GM19324 (cell line): ENCODE measurements at regions not wholly inside any gene's neighbourhood (a gene's known extent, or its start where the extent isn't known, plus 50 kb on each side); places are given as distances from the start of the nearest gene placed in this dataset.
"Not testable (repeated sequence)": the region's sequence is repeated elsewhere in the genome, so short reads cannot be mapped to it uniquely, and the experiment has no call there.

Source experiments
- ATAC-seq: cut with Tn5 transposase; IDR thresholded peaks from one replicate; pipeline ENCODE4 v1.9.1; 2021; ENCODE audit warnings: mild to moderate bottlenecking, moderate library complexity; ENCODE audit not compliant: unreplicated experiment, low FRiP score

DNA sequence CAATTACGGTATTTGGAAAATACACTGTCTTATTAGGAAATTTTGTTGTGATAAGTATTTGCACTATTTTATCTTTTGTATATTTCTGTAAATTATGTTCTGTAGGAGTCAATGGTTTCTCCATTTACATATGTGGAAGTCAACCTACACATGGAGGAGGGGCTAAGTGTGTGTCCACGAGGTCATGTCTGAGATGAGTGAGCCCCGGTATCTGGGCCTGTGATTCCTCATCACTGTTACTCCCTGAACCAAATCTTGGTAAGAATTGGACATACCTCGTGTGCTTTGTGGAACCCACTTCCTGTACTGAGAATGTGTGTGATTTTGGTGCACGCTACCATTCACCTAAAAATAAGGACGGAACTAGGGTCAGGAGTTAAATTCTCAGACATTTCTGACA is 1105.5 kb downstream of the TMEM121 start:
- ATAC-seq, result no peak

DNA sequence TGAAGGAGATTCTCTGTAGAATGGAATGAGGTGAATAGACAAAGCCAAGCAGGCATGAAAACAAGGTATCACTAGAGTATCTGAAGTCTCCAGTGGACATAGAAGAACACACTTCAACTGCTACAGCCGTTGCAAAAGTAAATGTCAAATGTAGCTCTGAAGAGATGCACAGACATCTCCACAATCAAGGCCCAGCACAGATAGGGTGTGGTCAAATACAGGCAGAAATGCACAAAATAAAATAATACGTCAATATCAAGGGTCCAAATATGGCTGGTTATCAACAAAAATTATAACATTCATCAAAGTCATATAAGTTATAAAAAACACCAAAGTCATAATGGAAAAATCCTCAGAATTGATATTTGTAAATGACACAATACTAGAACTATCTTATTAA is 1107.3 kb downstream of the TMEM121 start:
- no peak for ATAC-seq

DNA sequence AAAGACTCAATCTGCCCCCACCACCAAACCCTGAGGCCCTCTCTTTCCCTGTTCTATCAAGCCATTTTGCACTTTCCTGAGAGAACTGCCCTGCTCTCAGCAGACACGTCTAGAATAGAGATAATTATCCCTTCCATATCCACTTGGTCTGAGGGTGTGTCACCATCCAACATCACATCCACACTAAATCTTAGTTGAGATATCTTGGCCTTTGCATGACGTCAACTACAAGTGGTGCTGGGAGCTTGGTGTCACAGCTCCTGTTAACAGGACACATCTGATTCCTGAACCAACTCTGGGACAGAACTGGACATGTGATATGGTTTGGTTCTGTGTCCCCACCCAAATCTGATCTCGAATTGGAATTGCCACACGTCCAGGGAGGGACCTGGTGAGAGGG is 1109.2 kb downstream of the TMEM121 start:
- ATAC-seq, result no peak

DNA sequence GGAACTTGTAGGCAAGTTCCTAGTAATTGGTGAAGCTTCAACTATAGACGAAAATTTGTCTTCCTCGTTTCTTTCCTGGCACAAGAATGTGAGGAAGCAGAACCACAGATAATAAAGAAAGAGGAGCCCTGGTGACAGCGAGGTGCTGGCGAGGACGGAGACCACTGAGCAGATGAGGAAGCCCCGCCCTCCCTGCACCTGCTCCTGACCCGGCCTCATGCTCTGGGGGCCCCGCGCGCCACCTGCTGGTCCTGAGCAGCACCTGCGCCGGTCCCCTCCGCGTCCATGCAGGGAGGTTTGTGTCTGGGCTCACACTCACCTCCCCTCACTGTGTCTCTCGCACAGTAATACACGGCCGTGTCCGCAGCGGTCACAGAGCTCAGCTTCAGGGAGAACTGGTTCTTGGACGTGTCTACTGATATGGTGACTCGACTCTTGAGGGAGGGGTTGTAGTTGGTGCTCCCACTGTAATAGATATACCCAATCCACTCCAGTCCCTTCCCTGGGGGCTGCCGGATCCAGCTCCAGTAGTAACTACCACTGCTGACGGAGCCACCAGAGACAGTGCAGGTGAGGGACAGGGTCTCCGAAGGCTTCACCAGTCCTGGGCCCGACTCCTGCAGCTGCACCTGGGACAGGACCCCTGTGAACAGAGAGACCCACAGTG is 1112.5 kb downstream of the TMEM121 start:
- ATAC-seq, result not testable (repeated sequence)

DNA sequence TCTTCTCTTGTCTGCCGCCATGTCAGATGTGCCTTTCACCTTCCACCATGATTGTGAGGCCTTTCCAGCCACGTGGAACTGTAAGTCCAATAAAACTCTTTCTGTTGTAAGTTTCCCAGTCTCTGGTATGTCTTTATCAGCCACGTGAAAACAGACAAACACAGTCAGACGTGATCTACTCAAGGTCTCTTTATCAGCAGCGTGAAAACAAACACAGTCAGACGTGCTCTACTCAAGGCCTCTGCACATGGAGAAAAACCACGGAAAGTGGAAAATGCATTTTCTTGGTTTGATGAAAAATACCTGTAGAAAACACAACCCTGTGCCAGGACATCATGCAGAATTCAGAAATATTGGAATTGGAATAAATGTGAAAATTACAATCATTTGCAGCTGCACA is 1115.7 kb downstream of the TMEM121 start:
- ATAC-seq, result no peak

DNA sequence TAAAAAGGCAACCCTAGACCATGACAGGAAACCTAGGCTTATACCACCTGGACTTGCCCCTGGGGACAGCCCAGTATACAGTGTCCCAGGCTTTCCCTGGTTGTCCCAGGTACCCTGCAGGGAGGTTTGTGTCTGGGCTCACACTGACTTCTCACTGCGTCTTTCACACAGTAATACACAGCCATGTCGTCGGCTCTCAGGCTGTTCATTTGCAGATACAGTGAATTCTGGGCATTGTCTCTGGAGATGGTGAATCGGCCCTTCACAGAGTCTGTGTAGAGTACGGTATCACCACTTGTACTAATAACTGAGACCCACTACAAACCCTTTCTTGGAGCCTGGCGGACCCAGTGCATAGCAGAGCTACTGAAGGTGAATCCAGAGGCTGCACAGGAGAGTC is 1116.6 kb downstream of the TMEM121 start:
- not testable (repeated sequence) for ATAC-seq

DNA sequence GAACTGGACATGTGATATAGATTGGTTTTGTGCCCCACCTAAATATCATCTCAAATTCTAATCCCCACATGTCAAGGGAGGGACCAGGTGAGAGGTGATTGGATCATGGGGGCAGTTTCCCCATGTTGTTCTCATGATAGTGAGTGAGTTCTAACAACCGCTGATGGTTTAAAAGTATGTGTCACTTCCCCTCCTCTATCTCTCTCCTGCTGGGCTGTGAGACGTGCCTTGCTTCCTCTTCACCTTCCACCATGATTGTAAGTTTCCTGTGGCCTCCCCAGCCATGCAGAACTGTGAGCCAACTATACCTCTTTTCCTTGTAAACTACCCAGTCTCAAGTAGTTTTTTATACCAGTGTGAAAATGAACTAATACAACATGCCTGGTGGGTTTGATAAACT is 1122.5 kb downstream of the TMEM121 start:
- ATAC-seq, result not testable (repeated sequence)

DNA sequence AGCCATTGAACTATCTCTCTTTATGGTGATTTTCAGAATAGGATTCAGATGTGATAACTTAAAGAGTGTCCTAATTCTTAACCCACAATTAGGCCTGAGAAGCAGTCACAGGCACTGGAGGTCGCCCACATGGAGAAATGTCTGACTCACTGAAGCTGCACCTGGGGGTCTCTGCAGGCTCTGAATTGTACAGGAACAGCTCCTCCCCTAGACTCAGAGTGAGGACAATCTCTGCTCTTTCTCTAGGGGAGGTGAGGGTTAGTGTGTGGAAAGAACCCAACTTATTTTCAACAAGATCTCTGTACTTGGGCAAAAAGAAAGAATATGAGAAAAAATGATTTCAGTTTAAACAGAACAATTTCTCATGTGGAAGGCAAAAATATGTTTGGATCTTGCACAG is 1124.6 kb downstream of the TMEM121 start:
- no peak for ATAC-seq

DNA sequence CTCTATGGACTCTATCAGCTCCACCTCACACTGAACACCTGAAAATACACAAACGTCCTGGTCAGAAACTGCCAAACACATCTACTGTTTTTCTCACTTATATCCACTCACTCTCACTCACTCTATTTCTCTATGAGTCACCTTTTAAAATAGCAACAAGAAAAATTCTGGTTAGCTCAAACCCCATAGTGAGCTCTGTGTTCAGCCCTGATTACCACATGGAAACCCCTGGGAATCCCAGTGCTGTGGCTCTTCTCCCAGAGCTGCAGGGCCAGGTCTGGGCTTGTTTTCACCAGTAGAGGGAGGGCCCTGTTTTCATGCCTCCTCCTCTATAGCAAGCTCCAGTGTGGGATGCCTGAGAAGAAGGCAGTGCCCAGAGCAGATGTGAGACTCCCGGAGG is 1126.1 kb downstream of the TMEM121 start:
- no peak for ATAC-seq

DNA sequence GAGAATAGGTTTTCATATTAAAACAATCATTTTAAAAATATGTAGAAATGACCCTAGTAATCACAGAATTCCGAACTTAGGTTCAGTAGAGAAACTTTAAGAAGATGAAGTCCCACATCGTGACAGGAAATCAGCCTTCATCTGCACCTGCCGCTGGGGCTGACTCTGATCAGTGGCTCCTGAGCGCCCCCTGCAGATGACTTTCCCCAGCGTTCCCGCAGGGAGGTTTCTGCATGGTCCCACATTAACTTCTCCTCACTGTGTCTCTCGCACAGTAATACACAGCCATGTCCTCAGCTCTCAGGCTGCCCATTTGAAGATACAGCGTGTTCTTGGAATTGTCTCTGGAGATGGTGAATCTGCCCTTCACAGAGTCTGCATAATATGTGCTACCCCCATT is 1131.1 kb downstream of the TMEM121 start:
- ATAC-seq, result no peak

DNA sequence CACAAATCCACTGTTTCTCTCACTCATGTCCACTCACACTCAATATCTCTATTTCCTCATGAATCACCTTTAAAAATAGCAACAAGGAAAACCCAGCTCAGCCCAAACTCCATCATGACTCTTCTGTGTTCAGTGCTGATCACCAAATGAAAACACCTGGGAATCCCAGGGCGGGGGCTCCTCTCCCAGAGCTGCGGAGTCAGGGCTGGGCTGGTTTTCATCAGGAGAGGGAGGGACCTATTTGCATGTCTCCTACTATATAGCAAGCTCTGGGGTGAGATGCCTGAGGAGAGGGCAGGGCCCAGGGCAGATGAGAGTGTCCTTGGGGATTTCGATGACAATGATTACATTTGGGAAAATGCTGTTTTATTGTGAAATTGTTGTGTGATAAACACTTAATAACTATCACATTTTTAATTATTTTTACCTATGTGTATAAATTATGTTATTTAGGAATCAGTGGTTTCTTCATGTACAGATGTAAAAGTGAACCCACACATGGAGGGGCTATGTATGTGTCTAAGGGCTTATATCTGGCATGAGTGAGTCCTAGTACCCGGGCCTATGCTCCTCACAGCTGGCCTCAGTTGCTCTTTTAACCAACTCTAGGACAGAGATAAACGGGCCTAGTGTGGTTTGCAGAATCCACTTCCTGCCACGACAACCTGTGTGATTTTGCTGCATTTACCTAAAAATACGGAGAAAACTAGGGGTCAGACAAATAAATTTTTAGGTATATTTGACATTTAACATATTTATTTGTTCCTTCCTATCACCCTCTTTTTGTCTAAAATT is 1131.9 kb downstream of the TMEM121 start:
- ATAC-seq, result not testable (repeated sequence)

DNA sequence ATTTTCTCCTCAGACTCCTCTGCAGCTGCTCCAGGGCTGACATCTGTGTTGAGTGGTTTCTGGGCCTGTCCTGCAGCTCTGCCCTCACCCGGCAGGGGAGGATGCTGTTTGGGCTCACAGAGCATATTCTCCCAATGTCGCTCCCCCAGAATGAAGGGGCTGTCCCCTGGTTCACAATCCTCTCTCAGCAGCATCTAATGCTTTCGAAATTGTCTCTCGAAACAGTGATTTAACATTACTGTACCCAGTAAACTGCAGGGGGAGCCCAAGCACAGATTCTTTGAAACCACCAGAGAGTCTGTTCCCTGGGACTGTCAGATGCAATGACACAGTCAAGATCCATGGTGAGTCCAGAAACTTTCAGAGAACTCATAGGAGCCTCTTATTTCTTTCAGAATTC is 1135.2 kb downstream of the TMEM121 start:
- ATAC-seq, result not testable (repeated sequence)

DNA sequence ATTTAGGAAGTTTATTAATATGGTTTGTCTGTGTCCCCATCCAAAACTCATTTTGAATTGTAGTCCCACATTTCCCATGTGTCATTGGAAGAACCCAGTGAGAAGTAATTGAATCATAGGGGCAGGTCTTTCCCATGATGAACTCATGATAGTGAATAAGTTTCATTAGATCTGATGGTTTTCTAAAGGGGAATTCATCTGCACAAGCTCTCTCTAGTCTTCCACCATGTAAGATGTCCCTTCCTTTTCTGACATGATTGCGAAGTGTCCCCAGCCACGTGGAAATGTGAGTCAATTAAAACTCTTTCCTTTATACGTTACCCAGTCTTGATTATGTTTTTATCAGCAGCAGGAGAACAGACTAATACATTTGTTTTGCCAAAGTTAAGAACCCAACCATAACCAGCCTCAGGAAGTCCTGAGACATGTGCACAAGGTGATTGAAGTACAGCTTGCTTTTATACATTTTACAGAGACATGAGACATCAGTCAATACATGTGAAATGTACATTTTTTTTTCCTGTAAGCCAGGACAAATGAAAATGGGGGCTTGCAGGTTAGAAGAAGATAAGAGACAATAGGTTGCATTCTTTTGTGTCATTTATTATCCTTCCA is 1136.7 kb downstream of the TMEM121 start:
- ATAC-seq, result no peak

DNA sequence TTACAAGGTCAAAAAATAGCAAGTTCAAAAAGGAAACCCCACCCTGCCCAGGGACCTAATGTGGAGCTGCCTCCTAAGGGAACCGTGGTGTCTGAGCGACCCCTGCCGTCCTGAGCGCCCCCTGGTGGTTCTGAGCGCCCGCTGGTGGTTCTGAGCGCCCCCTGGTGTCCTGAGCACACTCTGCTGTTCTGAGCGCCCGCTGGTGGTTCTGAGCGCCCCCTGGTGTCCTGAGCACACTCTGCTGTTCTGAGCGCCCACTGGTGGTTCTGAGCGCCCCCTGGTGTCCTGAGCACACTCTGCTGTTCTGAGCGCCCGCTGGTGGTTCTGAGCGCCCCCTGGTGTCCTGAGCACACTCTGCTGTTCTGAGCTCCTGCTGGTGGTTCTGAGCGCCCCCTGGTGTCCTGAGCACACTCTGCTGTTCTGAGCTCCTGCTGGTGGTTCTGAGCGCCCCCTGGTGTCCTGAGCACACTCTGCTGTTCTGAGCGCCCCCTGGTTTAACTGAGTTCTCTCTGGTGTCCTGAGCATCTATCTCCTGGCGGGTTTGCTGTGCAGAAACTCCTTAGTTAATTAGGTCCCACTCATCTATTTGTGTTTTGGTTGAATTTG is 1137.5 kb downstream of the TMEM121 start:
- not testable (repeated sequence) for ATAC-seq

DNA sequence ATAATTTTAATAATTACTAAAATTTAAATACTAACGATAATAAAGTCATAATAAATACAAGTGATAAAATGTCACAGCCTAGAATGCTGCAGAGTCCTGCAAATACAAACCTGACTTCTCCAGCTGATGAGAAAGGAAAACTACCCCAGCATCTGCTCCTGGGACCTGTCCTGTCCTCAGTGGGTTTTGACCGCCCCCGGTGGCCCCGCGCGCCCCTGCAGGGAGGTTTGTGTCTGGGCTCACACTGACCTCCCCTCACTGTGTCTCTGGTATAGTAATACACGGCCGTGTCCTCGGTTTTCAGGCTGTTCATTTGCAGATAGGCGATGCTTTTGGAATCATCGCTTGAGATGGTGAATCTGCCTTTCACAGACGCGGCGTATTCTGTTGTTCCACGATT is 1139.4 kb downstream of the TMEM121 start:
- ATAC-seq, result no peak

DNA sequence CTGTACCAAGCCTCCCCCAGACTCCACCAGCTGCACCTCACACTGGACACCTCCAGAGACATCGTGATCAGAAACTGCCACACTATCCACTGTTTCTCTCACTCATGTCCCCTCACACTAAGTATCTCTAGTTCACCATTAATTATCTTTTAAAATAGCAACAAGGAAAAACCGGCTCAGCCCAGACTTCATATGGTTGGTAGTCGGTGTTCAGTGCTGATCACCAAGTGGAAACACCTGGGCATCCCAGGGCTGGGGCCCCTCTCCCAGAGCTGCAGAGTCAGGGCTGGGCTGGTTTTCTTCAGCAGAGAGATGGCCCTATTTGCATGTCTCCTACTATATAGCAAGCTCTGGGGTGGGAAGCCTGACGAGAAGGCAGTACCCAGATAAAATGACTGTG is 1140.0 kb downstream of the TMEM121 start:
- ATAC-seq, result no peak

DNA sequence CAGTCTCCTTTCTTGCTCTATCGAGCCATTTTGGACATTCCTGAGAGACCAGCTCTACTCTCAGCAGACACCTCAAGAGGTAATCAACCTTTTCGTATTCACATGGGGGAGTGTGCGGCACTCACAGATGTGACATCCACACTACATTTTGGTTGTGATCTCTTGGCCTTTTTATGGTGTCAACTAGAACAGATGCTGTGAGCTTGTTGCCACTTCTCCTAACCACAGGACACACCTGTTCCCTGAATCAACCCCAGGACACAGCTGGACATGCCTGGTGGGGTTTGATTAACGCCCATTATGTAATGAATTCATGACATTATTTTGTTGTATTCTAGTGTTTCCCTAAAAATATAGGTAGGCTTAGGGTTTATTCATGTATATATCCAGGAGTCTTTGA is 1143.6 kb downstream of the TMEM121 start:
- ATAC-seq, result no peak

DNA sequence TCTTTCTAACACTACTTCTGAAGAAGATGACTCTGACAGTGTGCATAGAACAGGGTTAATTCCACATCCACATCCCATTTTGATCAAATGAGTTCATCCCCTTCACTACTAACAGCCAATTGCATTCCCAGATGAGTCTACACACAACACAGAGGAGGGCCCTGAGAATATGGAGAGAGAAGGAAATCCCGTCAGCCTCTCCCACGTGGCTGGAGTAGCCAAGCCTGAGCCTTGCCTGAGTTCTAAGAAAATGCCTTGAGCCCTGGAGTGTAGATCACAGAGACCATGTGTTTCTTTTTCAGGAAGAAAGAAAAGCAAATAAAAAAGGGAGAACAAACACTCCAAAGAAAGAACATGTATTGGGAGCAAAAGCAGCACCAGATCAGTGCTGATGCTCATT is 1147.7 kb downstream of the TMEM121 start:
- not testable (repeated sequence) for ATAC-seq

DNA sequence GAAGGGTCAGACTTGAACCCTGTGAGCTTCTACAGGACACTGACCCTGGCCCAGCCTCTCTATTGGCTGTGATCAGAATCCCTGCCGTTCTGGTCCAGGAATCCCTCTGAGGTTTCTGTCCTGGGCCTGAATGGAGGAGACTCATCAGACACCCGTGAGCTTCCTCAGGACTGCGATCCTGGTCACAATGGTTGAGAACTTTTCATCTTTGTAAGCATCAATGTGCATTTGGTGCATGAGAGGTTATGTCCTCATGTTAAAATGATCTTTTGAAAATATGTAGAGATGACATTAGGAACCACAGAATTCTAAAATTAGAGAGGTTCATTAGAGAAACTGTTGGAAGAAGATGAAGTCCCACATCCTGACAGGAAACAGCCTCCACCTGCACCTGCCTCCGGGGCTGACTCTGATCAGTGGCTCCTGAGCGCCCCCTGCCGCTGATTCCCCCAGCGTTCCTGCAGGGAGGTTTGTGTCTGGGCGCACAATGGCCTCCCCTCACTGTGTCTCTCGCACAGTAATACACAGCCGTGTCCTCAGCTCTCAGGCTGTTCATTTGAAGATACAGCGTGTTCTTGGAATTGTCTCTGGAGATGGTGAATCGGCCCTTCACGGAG is 1148.2 kb downstream of the TMEM121 start:
- ATAC-seq, result not testable (repeated sequence)

DNA sequence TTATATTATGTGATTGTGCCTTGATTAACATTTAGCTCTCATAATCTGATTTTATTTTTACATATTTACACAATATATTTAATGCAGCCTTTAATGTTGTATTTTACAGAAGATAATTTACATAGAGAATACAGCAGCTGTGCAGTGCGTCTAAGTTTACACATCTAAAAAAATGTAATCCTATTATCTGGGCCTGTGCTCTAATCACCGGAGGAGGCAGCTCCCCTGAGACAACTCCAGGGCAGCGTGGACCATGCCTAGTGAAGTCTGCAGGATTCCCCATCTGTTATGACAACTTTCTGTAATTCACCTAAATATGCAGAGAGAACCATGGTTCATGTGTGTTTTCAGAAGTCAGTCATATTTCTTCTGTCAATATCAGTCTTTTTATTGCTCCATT is 1149.3 kb downstream of the TMEM121 start:
- ATAC-seq, result not testable (repeated sequence)

DNA sequence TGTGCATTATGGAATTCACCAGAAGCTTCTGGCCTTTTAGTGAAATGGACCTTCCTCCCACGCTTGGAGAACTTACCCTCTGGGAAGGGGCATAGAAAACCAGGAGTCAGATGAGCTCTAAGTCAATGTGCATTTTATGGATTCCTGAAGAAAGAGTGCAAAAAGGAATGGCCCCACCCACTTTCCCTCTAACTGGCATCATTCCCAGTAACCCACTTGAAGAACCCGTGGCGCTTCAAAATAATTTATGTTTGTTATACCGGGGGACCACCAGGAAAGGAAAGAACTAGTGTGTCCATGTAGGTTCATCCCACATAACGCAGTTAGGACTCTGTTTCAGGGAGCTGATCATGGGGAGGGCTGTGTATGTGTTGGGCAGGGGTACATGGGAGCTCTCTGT is 1153.4 kb downstream of the TMEM121 start:
- ATAC-seq, result no peak
